Lower leg skin (tissue), 3 donors: ENCODE measurements at regions not wholly inside any gene's neighbourhood (a gene's known extent, or its start where the extent isn't known, plus 50 kb on each side); places are given as distances from the start of the nearest gene placed in this dataset.

Experiments used
- CTCF ChIP-seq, 3 donors: fragments of 450-650 bp; IDR thresholded peaks; one replicate each; pipeline ENCODE4 v1.5.1; 2016; ENCODE audit warnings: antibody characterized with exemption in 3 of 3, mild to moderate bottlenecking in 3 of 3, moderate library complexity in 2 of 3
- POLR2A ChIP-seq, 2 donors: fragments of 450-650 bp; IDR thresholded peaks; one replicate each; pipeline ENCODE4 v1.6.1; 2016 to 2017; ENCODE audit warnings: antibody characterized with exemption in 2 of 2, mild to moderate bottlenecking in 1 of 2, moderate library complexity in 1 of 2

GRCh38 chr2:175312137-175312536 is 130.6 kb upstream of the ATP5MC3 start:
- no peak for TF ChIP-seq CTCF (IDR thresholded peaks at IDR 0.05)
- no peak for TF ChIP-seq POLR2A (IDR thresholded peaks at IDR 0.05)
